ENCODE measurements at regions not wholly inside any gene's neighbourhood (a gene's known extent, or its start where the extent isn't known, plus 50 kb on each side); places are given as distances from the start of the nearest gene placed in this dataset.

- H2BK12ac ChIP-seq (ENCODE audit: insufficient read length, low read depth, low read length): no peak overlapping the region
- H3K27me3 Mint-ChIP-seq (ENCODE audit: low read depth): peaks cover 17% of the 10 kb centered on the region
- H2BK15ac ChIP-seq (ENCODE audit: low read depth, low read length): no peak overlapping the region
- no peaks in the 10 kb centered on the region for H3K79me1 ChIP-seq (ENCODE audit: insufficient read depth, low read depth, low read length, poor library complexity, severe bottlenecking)
- H3K4me3 Mint-ChIP-seq: no peak overlapping the region
- no peaks in the 10 kb centered on the region for H3K9me3 ChIP-seq (ENCODE audit: control insufficient read depth, low read depth, low read length)
- H3K36me3 Mint-ChIP-seq (ENCODE audit: insufficient read depth in 1 of 3, low read depth in 3 of 3): no peaks in the 10 kb centered on the region; a peak in 1 of 7 replicates
- no peak overlapping the region for H2BK20ac ChIP-seq (ENCODE audit: low read depth, low read length, poor library complexity, severe bottlenecking)
- no peak overlapping the region for H2BK5ac ChIP-seq (ENCODE audit: insufficient read length, low read length)
- no peaks in the 10 kb centered on the region for H4K20me1 ChIP-seq (ENCODE audit: control insufficient read depth, insufficient read depth, insufficient read length)
- no peak overlapping the region for H3K9ac ChIP-seq (ENCODE audit: extremely low read depth, insufficient read length, low read length)
- H3K79me2 ChIP-seq (ENCODE audit: insufficient read depth, low read length): no peaks in the 10 kb centered on the region
- H3K23ac ChIP-seq (ENCODE audit: insufficient read length, low read depth, low read length): no peak overlapping the region
- H3K4me2 ChIP-seq (ENCODE audit: insufficient read depth, insufficient read length, low read length): no peak overlapping the region
- no peak overlapping the region for H3K27ac ChIP-seq (ENCODE audit: insufficient read length, low read depth, low read length)
- no peak overlapping the region for H2BK120ac ChIP-seq (ENCODE audit: low read depth, low read length, poor library complexity, severe bottlenecking)
- WGBS (ENCODE audit: extremely low coverage, insufficient read length, low lambda C conversion rate): no CpG with 5 or more reads among the region's 3 CpGs
- no peak overlapping the region for H3K18ac ChIP-seq (ENCODE audit: insufficient read length, low read depth, low read length)
- H3K27ac Mint-ChIP-seq: no peak overlapping the region
- no peak overlapping the region for H4K5ac ChIP-seq (ENCODE audit: insufficient read length, low read depth, low read length)
- no peak overlapping the region for H2AK5ac ChIP-seq (ENCODE audit: insufficient read length, low read length)
- H3T11ph ChIP-seq (ENCODE audit: low read length): no peak overlapping the region
- TF ChIP-seq CTCF (conservative IDR thresholded peaks at IDR 0.05): no peak
- no peaks in the 10 kb centered on the region for H3K4me1 ChIP-seq (ENCODE audit: insufficient read depth, low read length)
- H4K8ac ChIP-seq (replicated peaks; ENCODE audit: insufficient read length, low read depth, low read length): no peak overlapping the region
- peaks cover 0 to 9% of the 10 kb centered on the region in 2 experiments; a peak in 3 of 4 replicates for H3K4me1 Mint-ChIP-seq
- no peak overlapping the region for H3K4ac ChIP-seq (ENCODE audit: low read depth, low read length)
- no peak overlapping the region for H2AFZ ChIP-seq (ENCODE audit: low read length)
- no peaks in the 10 kb centered on the region for H3K9me3 Mint-ChIP-seq
- H4K91ac ChIP-seq (ENCODE audit: insufficient read length, low read depth, low read length): no peak overlapping the region
- H3K27me3 ChIP-seq (ENCODE audit: insufficient read depth, low read length): no peaks in the 10 kb centered on the region
- H3K56ac ChIP-seq (ENCODE audit: insufficient read length, low read depth, low read length): no peak overlapping the region
- no peak overlapping the region for H3K14ac ChIP-seq (ENCODE audit: insufficient read depth, low read length)
- H3K23me2 ChIP-seq (ENCODE audit: insufficient read length, low read depth, low read length, poor library complexity, severe bottlenecking): no peaks in the 10 kb centered on the region
- no peak for DNase-seq
These were observed 179.3 kb upstream of the B3GAT1 start for GRCh38 chr11:134591338-134591737.
